ENCODE measurements at regions not wholly inside any gene's neighbourhood (a gene's known extent, or its start where the extent isn't known, plus 50 kb on each side); places are given as distances from the start of the nearest gene placed in this dataset.

DNA sequence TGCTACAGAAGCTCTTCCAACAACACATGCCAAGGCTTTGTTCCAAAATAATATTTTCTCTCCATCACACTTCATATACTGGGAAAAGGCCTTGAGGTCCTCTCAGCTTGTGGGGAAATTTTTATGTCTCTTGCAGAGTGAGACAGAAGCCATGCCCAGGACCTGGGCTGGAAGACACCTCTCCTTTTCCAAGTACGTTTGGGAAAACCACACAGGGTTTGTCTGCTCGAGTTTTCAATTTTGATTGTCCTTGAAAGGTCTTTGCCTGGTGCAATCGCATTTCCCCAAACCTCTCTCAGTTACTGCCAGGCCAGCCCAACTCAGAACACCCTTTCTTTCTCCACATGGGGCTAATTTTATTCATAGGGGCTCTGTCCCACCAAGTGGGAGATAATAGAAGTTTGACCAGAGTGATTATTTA is 272.2 kb downstream of the OSR1 start:
- Histone ChIP-seq H3K4me3 (replicated peaks in 1 of 3) (no peak overlapping the region), H3K27me3 (no peaks in the 10 kb centered on the region), H3K36me3 (no peaks in the 10 kb centered on the region), H3K27ac (no peak overlapping the region), H3K4me1 (no peaks in the 10 kb centered on the region), H3K9me3 (no peaks in the 10 kb centered on the region)
- intact Hi-C loops (cut with DNase I) = no loop called here
- WGBS, 2 donors = 60 to 67% methylated on average over 3 of the region's 3 CpGs
- DNase-seq = no peak
- TF ChIP-seq, protein P1, sequence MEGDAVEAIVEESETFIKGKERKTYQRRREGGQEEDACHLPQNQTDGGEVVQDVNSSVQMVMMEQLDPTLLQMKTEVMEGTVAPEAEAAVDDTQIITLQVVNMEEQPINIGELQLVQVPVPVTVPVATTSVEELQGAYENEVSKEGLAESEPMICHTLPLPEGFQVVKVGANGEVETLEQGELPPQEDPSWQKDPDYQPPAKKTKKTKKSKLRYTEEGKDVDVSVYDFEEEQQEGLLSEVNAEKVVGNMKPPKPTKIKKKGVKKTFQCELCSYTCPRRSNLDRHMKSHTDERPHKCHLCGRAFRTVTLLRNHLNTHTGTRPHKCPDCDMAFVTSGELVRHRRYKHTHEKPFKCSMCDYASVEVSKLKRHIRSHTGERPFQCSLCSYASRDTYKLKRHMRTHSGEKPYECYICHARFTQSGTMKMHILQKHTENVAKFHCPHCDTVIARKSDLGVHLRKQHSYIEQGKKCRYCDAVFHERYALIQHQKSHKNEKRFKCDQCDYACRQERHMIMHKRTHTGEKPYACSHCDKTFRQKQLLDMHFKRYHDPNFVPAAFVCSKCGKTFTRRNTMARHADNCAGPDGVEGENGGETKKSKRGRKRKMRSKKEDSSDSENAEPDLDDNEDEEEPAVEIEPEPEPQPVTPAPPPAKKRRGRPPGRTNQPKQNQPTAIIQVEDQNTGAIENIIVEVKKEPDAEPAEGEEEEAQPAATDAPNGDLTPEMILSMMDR (IDR thresholded peaks at IDR 0.05) = no peak
- TF ChIP-seq POLR2A (IDR thresholded peaks at IDR 0.05) = no peak

DNA sequence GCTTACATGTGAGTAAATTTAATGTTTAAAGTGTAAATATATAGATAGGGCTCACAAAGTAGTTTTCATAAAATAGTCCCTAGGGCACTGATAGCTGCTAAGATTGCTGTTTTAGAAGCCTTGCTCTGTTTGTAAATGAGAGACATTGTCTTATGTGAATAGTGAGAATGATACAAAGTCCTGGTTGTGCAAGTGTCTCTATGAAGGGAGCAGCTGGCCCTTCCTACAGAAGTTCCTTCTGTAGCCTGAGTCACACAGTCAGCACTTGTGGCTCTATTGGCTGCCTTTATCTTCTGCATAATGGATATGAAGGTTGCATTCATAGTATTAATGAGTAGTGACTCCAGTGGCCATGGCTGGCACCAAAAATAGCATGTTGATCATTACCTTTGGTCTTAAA is 279.7 kb downstream of the OSR1 start:
- no peak for DNase-seq
- Histone ChIP-seq H3K4me1 (no peaks in the 10 kb centered on the region), H3K4me3 (replicated peaks in 1 of 3) (no peak overlapping the region), H3K27me3 (no peaks in the 10 kb centered on the region), H3K9me3 (no peaks in the 10 kb centered on the region), H3K36me3 (no peaks in the 10 kb centered on the region), H3K27ac (no peak overlapping the region)
- intact Hi-C loops (cut with DNase I) = no loop called here
- TF ChIP-seq, protein P1 (IDR thresholded peaks at IDR 0.05) = no peak
- no peak for TF ChIP-seq POLR2A (IDR thresholded peaks at IDR 0.05)

DNA sequence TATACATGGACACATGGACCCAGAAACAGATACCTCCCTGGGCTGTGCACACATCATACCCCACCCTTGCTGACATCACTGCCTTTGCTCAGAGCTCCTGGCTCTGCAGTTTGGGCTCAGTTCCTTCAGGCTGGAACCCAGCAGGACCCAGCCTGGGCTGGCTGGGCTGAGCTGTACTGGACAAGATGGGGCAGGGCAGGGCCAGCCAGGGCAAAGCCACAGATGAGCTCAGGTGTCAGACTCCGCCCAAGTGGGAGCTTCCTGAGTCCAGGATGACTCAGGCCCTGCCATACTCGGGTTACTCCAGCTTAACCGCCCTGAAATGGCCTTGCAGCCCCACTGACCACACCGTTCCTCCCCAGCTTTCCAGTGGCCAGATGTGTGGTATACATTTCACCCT is 284.9 kb downstream of the OSR1 start:
- Histone ChIP-seq H3K27ac (no peak overlapping the region), H3K4me3 (replicated peaks in 1 of 3) (no peak overlapping the region), H3K36me3 (no peaks in the 10 kb centered on the region), H3K9me3 (no peaks in the 10 kb centered on the region), H3K4me1 (no peaks in the 10 kb centered on the region), H3K27me3 (no peaks in the 10 kb centered on the region)
- WGBS, 2 donors = 86 to 100% methylated on average over 1 to 4 of the region's 4 CpGs
- intact Hi-C loops (cut with DNase I) = no loop called here
- DNase-seq = no peak
- TF ChIP-seq, protein P1 (IDR thresholded peaks at IDR 0.05) = no peak
- TF ChIP-seq POLR2A (IDR thresholded peaks at IDR 0.05) = no peak

DNA sequence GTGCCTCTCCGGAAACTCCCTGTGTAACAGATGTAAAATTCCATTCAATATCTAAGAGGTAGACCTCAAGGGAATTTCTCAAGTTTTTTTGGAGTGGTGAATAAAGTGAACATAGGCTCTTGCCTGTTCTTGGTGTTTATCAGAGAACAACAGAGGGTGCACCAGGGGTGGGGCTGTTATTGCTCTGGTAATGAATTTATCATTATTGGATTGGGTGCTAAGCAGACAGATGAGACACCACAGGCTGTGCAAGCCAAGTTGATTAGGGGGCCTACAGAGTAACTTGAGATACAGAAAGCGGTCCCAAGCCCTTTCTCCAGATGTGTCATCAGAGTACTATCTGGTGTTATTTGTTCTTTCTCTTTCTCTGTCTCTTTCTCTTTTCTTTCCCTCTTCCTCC is 286.3 kb downstream of the OSR1 start:
- TF ChIP-seq POLR2A (IDR thresholded peaks at IDR 0.05) = no peak
- TF ChIP-seq, protein P1 (IDR thresholded peaks at IDR 0.05) = no peak
- H3K36me3 ChIP-seq = no peaks in the 10 kb centered on the region
- H3K4me1 ChIP-seq = no peaks in the 10 kb centered on the region
- no peak overlapping the region for H3K4me3 ChIP-seq (replicated peaks in 1 of 3)
- no peaks in the 10 kb centered on the region for H3K9me3 ChIP-seq
- no peak overlapping the region for H3K27ac ChIP-seq
- no peak for DNase-seq
- intact Hi-C loops (cut with DNase I) = no loop called here
- H3K27me3 ChIP-seq = no peaks in the 10 kb centered on the region
- WGBS, 2 donors = 73 to 84% methylated on average over 2 of the region's 2 CpGs

DNA sequence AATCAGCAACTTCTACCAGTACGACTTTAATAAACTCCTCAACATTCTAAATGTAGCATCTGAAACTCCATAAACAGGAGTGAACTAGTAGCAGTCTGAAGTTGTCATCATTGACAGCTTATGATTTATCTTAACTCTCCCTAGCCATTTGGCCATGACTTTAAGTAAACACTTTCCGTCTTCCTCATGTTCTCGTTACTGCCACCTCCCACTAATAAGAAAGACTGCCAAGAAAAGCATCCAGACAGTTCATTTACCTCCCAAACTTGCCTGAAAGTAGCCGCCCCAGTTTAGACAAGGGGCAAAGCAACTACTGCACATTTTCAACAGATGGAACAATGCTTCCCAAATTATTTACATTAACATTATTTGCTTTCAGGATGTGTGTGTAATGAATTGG is 287.5 kb downstream of the OSR1 start:
- TF ChIP-seq POLR2A (IDR thresholded peaks at IDR 0.05) = no peak
- TF ChIP-seq, protein P1 (IDR thresholded peaks at IDR 0.05) = no peak
- H3K27ac ChIP-seq = no peak overlapping the region
- no peak for DNase-seq
- no peak overlapping the region for H3K4me3 ChIP-seq (replicated peaks in 1 of 3)
- no peaks in the 10 kb centered on the region for H3K4me1 ChIP-seq
- H3K27me3 ChIP-seq = no peaks in the 10 kb centered on the region
- H3K9me3 ChIP-seq = no peaks in the 10 kb centered on the region
- WGBS, 2 donors = 85 to 90% methylated on average over 4 of the region's 4 CpGs
- H3K36me3 ChIP-seq = no peaks in the 10 kb centered on the region
- intact Hi-C loops (cut with DNase I) = no loop called here

Measured in thyroid gland (tissue), 4 donors.